ENCODE measurements at regions not wholly inside any gene's neighbourhood (a gene's known extent, or its start where the extent isn't known, plus 50 kb on each side); places are given as distances from the start of the nearest gene placed in this dataset.

DNA sequence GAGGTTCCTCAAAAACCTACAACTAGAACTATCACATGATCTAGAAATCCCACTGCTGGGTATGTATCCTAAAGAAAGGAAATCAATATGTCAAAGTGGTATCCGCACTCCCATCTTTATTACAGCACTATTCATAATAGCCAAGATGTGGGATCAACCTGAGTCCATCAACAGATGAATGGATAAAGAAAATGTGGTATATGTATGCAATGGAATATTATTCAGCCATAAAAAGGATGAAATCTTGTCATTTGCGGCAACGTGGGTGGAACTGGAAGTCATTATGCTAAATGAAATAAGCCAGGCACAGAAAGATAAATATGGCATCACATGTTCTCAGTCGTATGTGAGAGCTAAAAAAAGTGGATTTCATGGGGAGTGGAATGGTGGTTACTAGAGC is 77.5 kb upstream of the DIO3 start:
- no peak for TF ChIP-seq CTCF (IDR thresholded peaks at IDR 0.05)
- TF ChIP-seq POLR2A (IDR thresholded peaks at IDR 0.05) = no peak

All from right lobe of liver (tissue), 4 donors.